Brain microvascular endothelial cell (primary cell): ENCODE measurements at regions not wholly inside any gene's neighbourhood (a gene's known extent, or its start where the extent isn't known, plus 50 kb on each side); places are given as distances from the start of the nearest gene placed in this dataset.
"Not testable (repeated sequence)": the region's sequence is repeated elsewhere in the genome, so short reads cannot be mapped to it uniquely, and the experiment has no call there.

Experiments used
- DNase-seq: peaks from one replicate; pipeline ENCODE4 v3.0.0-alpha.2; 2020
- H3K27ac ChIP-seq: fragments of 250-450 bp; sonication (Bioruptor Pico); 2 replicates; pipeline ENCODE4 v1.5.1; 2020; ENCODE audit warnings: mild to moderate bottlenecking, moderate library complexity
- H3K27me3 ChIP-seq: fragments of 250-450 bp; sonication (Bioruptor Pico); replicated peaks from 2 replicates; pipeline ENCODE4 v1.5.1; 2020; ENCODE audit warnings: mild to moderate bottlenecking
- H3K36me3 ChIP-seq: fragments of 250-450 bp; sonication (Bioruptor Pico); replicated peaks from 2 replicates; pipeline ENCODE4 v1.5.1; 2020; ENCODE audit warnings: mild to moderate bottlenecking
- H3K4me3 ChIP-seq: 2 replicates; pipeline ENCODE4 v1.5.1; 2011; ENCODE audit warnings: low read depth, mild to moderate bottlenecking, control low read depth, low read length, moderate library complexity
- in situ Hi-C: cut with HindIII; loops from 2 replicates; pipeline ENCODE4 v1.10.0; 2017; ENCODE audit warnings: low sequenced_read_pairs, low pct_ligation_motif_present
- TF ChIP-seq, protein P1 (sequence below): IDR thresholded peaks from 2 replicates; pipeline ENCODE4 v1.5.1; 2011; ENCODE audit warnings: low read depth, mild to moderate bottlenecking, moderate library complexity, low read length, control low read depth, inconsistent platforms; ENCODE audit errors: missing control alignments

DNA sequence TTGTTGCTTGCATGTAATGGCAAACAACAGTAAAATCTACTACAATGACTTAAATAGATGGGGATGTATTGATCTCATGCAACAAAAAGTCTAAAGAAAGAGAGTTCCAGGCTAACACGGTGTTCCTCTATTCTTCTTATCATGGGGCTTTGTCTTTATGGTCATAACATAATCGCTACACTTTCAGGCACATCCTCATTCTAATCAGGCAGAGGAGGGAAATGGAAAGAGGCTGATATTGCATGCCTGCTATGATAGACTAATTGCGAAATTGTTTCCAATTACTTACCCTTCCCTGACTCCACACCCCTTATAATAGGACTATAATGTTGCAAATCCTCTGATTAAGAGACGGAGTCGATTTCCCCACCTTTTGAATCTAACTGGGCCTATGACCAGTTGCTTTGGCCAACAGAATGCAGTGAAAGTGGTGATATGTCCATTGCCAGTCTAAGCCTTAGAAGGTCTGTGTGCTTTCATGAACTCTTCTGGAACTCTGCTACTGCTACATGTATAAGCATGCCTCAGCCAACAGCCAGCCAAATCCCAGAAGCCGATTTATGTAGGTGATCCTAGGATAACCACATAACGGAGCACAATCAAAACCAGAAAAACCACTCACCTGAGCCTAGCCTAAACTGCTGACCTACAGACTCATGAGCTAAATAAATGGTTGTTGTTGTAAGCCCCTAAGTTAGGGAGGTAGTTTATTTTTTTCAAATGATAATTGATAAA is 180.3 kb upstream of the TACR1 start:
- no peak for DNase-seq
- H3K27ac ChIP-seq, result no peak overlapping the region
- in situ Hi-C loops, result no loop called here
- H3K27me3 ChIP-seq, result no peaks in the 10 kb centered on the region
- no peak overlapping the region for H3K4me3 ChIP-seq
- no peaks in the 10 kb centered on the region for H3K36me3 ChIP-seq
- TF ChIP-seq, protein P1, sequence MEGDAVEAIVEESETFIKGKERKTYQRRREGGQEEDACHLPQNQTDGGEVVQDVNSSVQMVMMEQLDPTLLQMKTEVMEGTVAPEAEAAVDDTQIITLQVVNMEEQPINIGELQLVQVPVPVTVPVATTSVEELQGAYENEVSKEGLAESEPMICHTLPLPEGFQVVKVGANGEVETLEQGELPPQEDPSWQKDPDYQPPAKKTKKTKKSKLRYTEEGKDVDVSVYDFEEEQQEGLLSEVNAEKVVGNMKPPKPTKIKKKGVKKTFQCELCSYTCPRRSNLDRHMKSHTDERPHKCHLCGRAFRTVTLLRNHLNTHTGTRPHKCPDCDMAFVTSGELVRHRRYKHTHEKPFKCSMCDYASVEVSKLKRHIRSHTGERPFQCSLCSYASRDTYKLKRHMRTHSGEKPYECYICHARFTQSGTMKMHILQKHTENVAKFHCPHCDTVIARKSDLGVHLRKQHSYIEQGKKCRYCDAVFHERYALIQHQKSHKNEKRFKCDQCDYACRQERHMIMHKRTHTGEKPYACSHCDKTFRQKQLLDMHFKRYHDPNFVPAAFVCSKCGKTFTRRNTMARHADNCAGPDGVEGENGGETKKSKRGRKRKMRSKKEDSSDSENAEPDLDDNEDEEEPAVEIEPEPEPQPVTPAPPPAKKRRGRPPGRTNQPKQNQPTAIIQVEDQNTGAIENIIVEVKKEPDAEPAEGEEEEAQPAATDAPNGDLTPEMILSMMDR, result no peak

DNA sequence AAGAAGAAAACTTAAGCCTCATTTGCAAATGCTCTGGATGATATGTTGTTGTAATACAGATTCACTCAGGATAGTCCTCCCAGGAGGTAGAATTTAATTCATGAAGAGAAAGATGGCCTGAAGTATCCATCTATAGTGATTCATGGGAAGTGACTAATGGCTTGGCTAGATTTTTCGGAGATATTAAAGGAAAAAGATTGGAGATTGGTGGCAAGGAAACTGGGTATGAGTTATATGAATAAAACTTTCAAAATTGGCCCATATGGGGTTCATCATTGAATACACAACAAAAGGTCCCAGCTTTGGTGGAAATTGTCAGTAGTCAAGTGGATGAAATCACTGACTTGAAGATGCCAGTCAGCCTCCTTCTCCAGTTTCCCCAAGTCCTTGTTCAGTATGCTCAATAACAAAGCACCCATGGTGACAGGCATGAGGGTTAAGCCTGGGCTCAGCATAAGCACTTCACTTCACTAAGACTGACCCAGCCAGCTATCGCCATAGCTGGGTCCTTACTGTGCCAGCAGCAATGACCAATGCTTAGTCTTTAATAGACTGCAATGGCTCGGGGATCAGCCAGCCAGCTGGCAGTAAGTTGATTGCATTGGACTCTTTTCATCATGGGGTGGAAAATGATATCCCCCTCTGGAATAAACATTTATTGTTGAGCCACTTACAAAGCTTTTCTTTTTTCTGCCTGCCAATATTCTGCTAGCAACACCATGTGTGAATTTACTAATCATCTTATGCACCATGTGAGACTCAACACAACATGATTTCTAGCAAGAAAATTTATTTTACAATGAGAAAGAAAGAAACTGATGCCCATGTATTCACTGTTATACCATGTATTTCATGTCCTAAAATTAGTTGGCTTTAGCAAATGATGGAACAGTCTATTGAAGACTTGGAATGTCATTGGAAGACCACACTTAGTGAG is 176.6 kb upstream of the TACR1 start:
- no peak overlapping the region for H3K27ac ChIP-seq
- no peaks in the 10 kb centered on the region for H3K36me3 ChIP-seq
- H3K27me3 ChIP-seq, result no peaks in the 10 kb centered on the region
- no peak overlapping the region for H3K4me3 ChIP-seq
- peak; percentile 0 for DNase-seq
- TF ChIP-seq, protein P1, result no peak
- in situ Hi-C loops, result no loop called here

DNA sequence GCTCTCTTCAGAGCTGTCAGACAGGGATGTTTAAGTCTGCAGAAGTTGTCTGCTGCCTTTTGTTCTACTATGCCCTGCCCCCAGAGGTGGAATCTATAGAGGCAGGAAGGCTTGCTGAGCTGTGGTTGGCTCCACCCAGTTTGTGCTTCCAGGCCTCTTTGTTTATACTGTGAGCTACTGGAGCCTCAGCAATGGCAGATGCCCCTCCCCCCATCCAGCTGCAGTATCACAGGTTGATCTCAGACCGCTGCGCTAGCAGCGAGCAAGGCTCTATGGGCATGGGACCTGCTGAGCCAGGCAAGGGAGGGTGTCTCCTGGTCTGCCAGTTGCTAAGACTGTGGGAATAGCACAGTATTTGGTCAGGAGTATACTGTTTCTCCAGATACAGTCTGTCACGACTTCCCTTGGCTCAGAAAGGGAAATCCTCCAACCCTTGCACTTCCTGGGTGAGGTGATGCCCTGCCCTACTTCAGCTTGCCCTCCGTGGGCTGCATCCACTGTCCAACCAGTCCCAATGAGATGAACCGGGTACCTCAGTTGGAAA is 175.2 kb upstream of the TACR1 start:
- peak; percentile 19 for DNase-seq

DNA sequence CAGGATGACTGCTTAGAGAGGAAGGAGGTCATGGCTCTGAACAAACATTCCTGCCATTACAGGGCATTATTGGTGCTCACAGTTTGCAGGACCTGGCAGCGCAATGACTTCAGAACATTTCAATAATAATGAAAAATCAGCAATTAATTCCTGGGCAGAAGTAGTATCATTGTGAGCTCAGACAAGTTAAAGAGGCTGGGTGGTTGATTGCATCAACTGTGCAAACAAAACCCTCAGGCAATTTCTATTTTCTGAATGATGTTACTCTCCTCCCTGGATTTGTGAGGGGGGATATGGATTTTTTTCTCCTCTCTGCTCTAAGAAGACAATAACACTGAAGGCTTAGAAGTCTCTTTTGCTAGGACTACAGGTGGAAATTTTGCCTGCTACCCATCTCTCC is 168.1 kb upstream of the TACR1 start:
- no peak for DNase-seq
- Histone ChIP-seq H3K36me3 (no peaks in the 10 kb centered on the region), H3K4me3 (no peak overlapping the region), H3K27me3 (no peaks in the 10 kb centered on the region), H3K27ac (no peak overlapping the region)
- TF ChIP-seq, protein P1, result no peak
- in situ Hi-C loops, result no loop called here

More for the DNA sequence above, 175.2 kb upstream of the TACR1 start:
- in situ Hi-C loops, H3K4me3 ChIP-seq, H3K27me3 ChIP-seq, H3K36me3 ChIP-seq, H3K27ac ChIP-seq: not testable (repeated sequence)

DNA sequence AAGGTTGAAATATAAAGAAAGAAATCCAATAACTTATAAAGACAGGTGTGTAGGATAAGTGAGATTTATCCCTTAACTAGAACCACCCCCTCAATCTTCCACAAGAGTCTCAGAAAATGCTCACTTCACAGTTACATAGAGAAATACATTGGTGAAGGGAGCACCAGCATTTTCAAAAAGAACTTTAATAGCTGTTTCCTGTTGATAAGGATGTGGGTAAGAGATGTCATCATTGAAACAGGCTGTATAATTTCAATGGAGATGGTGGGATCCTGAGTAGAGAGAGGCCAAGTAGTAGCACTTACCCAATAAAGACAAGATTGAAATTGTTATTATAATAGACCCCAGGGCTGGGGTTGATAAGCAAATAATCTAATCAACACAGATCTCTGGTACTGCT is 162.2 kb upstream of the TACR1 start:
- Histone ChIP-seq H3K27ac (no peak overlapping the region), H3K36me3 (no peaks in the 10 kb centered on the region), H3K4me3 (no peak overlapping the region), H3K27me3 (no peaks in the 10 kb centered on the region)
- in situ Hi-C loops, result no loop called here
- no peak for DNase-seq
- TF ChIP-seq, protein P1, result no peak

DNA sequence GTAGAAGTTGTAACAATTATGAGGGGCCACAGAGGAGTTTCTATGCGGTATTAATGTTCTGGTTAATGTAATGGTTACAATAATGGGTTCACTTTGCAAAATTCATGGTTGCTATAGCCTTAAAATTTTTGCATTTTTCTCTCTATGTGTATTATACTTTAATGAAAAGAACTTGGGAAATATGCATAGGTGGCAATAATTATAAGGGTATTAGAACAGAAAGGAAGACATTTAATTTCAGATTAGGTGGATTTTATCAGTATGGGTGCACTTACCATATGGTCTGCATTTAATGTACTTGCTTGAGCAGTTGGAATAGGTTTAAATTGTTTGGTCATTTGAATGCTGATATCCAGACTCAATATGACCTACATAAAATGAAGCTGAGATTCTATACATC is 161.6 kb upstream of the TACR1 start:
- Histone ChIP-seq H3K36me3 (no peaks in the 10 kb centered on the region), H3K27ac (no peak overlapping the region), H3K4me3 (no peak overlapping the region), H3K27me3 (no peaks in the 10 kb centered on the region)
- TF ChIP-seq, protein P1, result no peak
- in situ Hi-C loops, result no loop called here
- DNase-seq, result no peak
